NCI-H345 treated with DMSO at 0.1 percent for 48 hours (cell line): ENCODE measurements at regions not wholly inside any gene's neighbourhood (a gene's known extent, or its start where the extent isn't known, plus 50 kb on each side); places are given as distances from the start of the nearest gene placed in this dataset.
"Not testable (repeated sequence)": the region's sequence is repeated elsewhere in the genome, so short reads cannot be mapped to it uniquely, and the experiment has no call there.

Source experiments
- DNase-seq: peaks from one replicate; lab custom pipeline; 2025; ENCODE audit not compliant: unreplicated experiment; lab: John Stamatoyannopoulos, UW

- DNase-seq = no peak
These were observed 707.0 kb upstream of the GOLIM4 start for GRCh38 chr3:168802766-168803165.

- no peak for DNase-seq
These were observed 706.1 kb upstream of the GOLIM4 start for GRCh38 chr3:168801794-168802193.

- DNase-seq = no peak
These were observed 700.6 kb upstream of the GOLIM4 start for GRCh38 chr3:168796339-168796738.

- no peak for DNase-seq
These were observed 698.7 kb upstream of the GOLIM4 start for GRCh38 chr3:168794427-168794826.

GRCh38 chr3:168782193-168782592 is 686.5 kb upstream of the GOLIM4 start:
- DNase-seq = no peak

- DNase-seq = not testable (repeated sequence)
These were observed 684.4 kb upstream of the GOLIM4 start for GRCh38 chr3:168779970-168780645.

GRCh38 chr3:168753724-168754123 is 658.0 kb upstream of the GOLIM4 start:
- no peak for DNase-seq

GRCh38 chr3:168752339-168752738 is 656.6 kb upstream of the GOLIM4 start:
- no peak for DNase-seq

- DNase-seq = no peak
These were observed 652.0 kb upstream of the GOLIM4 start for GRCh38 chr3:168747697-168748096.

- DNase-seq = no peak
These were observed 643.0 kb upstream of the GOLIM4 start for GRCh38 chr3:168738527-168739325.

GRCh38 chr3:168736202-168736601 is 640.5 kb upstream of the GOLIM4 start:
- no peak for DNase-seq

GRCh38 chr3:168730073-168730472 is 634.3 kb upstream of the GOLIM4 start:
- DNase-seq = no peak

GRCh38 chr3:168722091-168722490 is 626.4 kb upstream of the GOLIM4 start:
- DNase-seq = no peak

GRCh38 chr3:168714609-168715240 is 619.0 kb upstream of the GOLIM4 start:
- DNase-seq = no peak

- no peak for DNase-seq
These were observed 613.3 kb upstream of the GOLIM4 start for GRCh38 chr3:168709073-168709472.

- DNase-seq = no peak
These were observed 612.2 kb upstream of the GOLIM4 start for GRCh38 chr3:168707900-168708299.

GRCh38 chr3:168705412-168705811 is 609.7 kb upstream of the GOLIM4 start:
- no peak for DNase-seq

GRCh38 chr3:168696051-168696450 is 600.3 kb upstream of the GOLIM4 start:
- no peak for DNase-seq

GRCh38 chr3:168693870-168694269 is 598.1 kb upstream of the GOLIM4 start:
- DNase-seq = no peak

- DNase-seq = no peak
These were observed 592.5 kb upstream of the GOLIM4 start for GRCh38 chr3:168688267-168688666.

GRCh38 chr3:168684519-168684918 is 588.8 kb upstream of the GOLIM4 start:
- no peak for DNase-seq

- no peak for DNase-seq
These were observed 583.0 kb upstream of the GOLIM4 start for GRCh38 chr3:168678730-168679129.
